22Rv1 (cell line): ENCODE measurements at regions not wholly inside any gene's neighbourhood (a gene's known extent, or its start where the extent isn't known, plus 50 kb on each side); places are given as distances from the start of the nearest gene placed in this dataset.

ENCODE experiments used
- H3K27ac ChIP-seq: fragments of 450-650 bp; 2 replicates; pipeline ENCODE4 v1.5.1; 2017
- ZFX ChIP-seq: fragments of 450-650 bp; IDR thresholded peaks from 2 replicates; pipeline ENCODE4 v1.6.1; 2017; ENCODE audit warnings: antibody characterized with exemption, borderline replicate concordance
- TF ChIP-seq, protein P1 (sequence below): fragments of 450-650 bp; IDR thresholded peaks from 2 replicates; pipeline ENCODE4 v1.5.1; 2017; ENCODE audit warnings: mild to moderate bottlenecking

DNA sequence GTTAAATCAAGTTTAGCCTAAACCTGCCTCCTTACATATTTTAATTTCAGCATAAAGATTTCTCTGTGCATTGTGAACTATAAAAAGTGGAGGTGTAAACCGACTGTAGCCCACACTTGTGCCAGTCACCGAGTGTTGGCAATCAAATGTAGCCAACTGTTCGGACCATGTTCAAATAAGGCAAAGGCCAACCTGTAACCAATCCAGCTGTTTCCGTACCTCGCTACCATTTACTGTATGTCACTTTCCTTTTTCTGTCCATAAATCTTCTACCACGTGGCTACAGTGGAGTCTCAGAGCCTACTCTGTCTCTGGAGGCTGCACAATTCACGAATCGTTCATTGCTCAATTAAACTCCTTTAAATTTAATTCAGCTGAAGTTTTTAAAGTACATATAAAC, 156.0 kb downstream of the SLC25A46 start:
- no peak overlapping the region for H3K27ac ChIP-seq
- no peak for TF ChIP-seq ZFX
- TF ChIP-seq, protein P1, sequence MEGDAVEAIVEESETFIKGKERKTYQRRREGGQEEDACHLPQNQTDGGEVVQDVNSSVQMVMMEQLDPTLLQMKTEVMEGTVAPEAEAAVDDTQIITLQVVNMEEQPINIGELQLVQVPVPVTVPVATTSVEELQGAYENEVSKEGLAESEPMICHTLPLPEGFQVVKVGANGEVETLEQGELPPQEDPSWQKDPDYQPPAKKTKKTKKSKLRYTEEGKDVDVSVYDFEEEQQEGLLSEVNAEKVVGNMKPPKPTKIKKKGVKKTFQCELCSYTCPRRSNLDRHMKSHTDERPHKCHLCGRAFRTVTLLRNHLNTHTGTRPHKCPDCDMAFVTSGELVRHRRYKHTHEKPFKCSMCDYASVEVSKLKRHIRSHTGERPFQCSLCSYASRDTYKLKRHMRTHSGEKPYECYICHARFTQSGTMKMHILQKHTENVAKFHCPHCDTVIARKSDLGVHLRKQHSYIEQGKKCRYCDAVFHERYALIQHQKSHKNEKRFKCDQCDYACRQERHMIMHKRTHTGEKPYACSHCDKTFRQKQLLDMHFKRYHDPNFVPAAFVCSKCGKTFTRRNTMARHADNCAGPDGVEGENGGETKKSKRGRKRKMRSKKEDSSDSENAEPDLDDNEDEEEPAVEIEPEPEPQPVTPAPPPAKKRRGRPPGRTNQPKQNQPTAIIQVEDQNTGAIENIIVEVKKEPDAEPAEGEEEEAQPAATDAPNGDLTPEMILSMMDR = no peak

GRCh38 chr5:110896901-110897300, 158.1 kb downstream of the SLC25A46 start:
- no peak for TF ChIP-seq ZFX
- TF ChIP-seq, protein P1 = no peak
- no peak overlapping the region for H3K27ac ChIP-seq

GRCh38 chr5:110899566-110900412, 161.0 kb downstream of the SLC25A46 start:
- no peak overlapping the region for H3K27ac ChIP-seq
- TF ChIP-seq, protein P1 = no peak
- TF ChIP-seq ZFX = no peak

DNA sequence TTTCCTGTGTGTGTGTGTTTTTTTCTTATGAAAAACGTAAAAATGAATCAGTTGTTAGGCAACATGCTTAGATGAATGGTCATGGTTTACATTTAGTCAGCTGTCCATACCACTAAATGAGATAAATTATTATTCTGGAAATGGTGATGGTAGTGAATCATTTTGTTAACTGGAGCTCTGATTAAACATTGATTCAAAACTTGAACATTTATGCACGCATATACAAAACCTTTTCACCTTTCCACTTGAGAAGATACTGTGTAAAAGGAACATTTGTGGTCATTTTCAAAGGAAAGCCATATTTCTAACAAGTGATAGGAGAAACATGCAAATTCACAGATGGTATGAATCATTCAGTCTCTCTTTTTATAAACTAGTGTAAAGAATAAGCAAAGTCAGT, 162.0 kb downstream of the SLC25A46 start:
- TF ChIP-seq, protein P1 = no peak
- no peak for TF ChIP-seq ZFX
- H3K27ac ChIP-seq = no peak overlapping the region

- no peak overlapping the region for H3K27ac ChIP-seq
- TF ChIP-seq, protein P1 = no peak
- no peak for TF ChIP-seq ZFX
Measured at GRCh38 chr5:110903966-110904365, 165.2 kb downstream of the SLC25A46 start.

- TF ChIP-seq ZFX = no peak
- TF ChIP-seq, protein P1 = no peak
- H3K27ac ChIP-seq = no peak overlapping the region
Measured at GRCh38 chr5:110908848-110909247, 162.7 kb upstream of the TSLP start.

DNA sequence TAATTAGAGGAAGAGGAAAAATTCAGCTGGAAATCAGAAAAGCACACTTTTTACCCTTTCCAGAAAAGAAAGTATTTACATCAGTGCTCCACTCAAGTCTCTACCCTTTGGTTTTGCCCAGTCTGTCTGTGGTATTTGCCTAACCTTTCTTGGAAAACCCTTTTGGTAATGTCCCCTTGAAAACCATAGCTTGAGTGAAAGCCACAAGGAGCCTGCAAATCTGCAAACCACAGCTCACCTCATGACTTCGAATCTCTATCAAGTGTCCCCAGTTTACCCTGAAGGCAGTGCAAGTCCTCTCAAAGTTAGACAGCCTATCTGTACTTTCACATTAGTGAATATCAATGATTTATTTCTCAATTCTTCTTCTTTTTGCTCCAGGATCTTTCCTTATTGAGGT, 162.1 kb upstream of the TSLP start:
- TF ChIP-seq, protein P1 = no peak
- TF ChIP-seq ZFX = no peak
- no peak overlapping the region for H3K27ac ChIP-seq
